Esophagus squamous epithelium (tissue), 4 donors: ENCODE measurements at regions not wholly inside any gene's neighbourhood (a gene's known extent, or its start where the extent isn't known, plus 50 kb on each side); places are given as distances from the start of the nearest gene placed in this dataset.

Source experiments
- POLR2A ChIP-seq, 4 donors: fragments of 450-650 bp; IDR thresholded peaks; one replicate each; pipeline ENCODE4 v1.6.1; 2017; ENCODE audit warnings: antibody characterized with exemption in 4 of 4, mild to moderate bottlenecking in 4 of 4, moderate library complexity in 3 of 4
- TF ChIP-seq, protein P1 (sequence below), 6 experiments: fragments of 450-650 bp in 4 of 6; fragments of 200-600 bp in 2 of 6; sonication (generic) in 2 of 6; IDR thresholded peaks; one replicate each; pipeline ENCODE4 v1.5.1; 2016 to 2019; ENCODE audit warnings: antibody characterized with exemption in 6 of 6, mild to moderate bottlenecking in 4 of 6, moderate library complexity in 4 of 6

DNA sequence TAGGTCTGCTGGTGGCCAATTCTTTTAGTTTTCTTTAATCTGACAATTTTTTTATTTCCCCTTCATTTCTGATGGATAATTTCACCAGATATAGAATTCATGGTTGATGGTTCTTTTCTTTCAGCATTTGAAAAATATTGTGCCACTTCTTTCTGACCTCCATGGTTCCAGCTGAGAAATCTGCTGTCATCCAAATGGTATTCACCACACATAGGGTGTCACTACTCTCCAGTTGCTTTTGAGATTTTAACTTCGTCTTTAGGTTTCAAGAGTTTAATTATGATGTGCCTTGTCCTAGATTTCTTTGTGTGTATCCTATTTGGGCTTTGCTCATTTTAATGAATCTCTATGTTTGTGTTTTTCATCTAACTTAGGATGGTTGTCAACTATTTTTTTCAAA lies 488.6 kb upstream of the HS6ST1 start:
- TF ChIP-seq POLR2A (IDR thresholded peaks at IDR 0.05): no peak
- TF ChIP-seq, protein P1, sequence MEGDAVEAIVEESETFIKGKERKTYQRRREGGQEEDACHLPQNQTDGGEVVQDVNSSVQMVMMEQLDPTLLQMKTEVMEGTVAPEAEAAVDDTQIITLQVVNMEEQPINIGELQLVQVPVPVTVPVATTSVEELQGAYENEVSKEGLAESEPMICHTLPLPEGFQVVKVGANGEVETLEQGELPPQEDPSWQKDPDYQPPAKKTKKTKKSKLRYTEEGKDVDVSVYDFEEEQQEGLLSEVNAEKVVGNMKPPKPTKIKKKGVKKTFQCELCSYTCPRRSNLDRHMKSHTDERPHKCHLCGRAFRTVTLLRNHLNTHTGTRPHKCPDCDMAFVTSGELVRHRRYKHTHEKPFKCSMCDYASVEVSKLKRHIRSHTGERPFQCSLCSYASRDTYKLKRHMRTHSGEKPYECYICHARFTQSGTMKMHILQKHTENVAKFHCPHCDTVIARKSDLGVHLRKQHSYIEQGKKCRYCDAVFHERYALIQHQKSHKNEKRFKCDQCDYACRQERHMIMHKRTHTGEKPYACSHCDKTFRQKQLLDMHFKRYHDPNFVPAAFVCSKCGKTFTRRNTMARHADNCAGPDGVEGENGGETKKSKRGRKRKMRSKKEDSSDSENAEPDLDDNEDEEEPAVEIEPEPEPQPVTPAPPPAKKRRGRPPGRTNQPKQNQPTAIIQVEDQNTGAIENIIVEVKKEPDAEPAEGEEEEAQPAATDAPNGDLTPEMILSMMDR (IDR thresholded peaks at IDR 0.05): no peak
